Suprapubic skin (tissue), 3 donors: ENCODE measurements at regions not wholly inside any gene's neighbourhood (a gene's known extent, or its start where the extent isn't known, plus 50 kb on each side); places are given as distances from the start of the nearest gene placed in this dataset.

ENCODE experiments used
- CTCF ChIP-seq, 2 donors: fragments of 200-600 bp in 1 of 2; fragments of 450-650 bp in 1 of 2; sonication (generic) in 1 of 2; IDR thresholded peaks; one replicate each; pipeline ENCODE4 v1.5.1; 2016 to 2019; ENCODE audit warnings: antibody characterized with exemption in 2 of 2, mild to moderate bottlenecking in 1 of 2, moderate library complexity in 1 of 2
- EP300 ChIP-seq: sonication (generic); formaldehyde crosslinking; IDR thresholded peaks from one replicate; pipeline ENCODE4 v1.6.1; 2017; ENCODE audit warnings: antibody characterized with exemption
- POLR2A ChIP-seq, 2 donors: fragments of 450-650 bp; IDR thresholded peaks; one replicate each; pipeline ENCODE4 v1.6.1; 2017; ENCODE audit warnings: antibody characterized with exemption in 2 of 2, mild to moderate bottlenecking in 2 of 2, moderate library complexity in 2 of 2

GRCh38 chr3:106454497-106454896 lies 585.7 kb upstream of the CBLB start:
- TF ChIP-seq POLR2A (IDR thresholded peaks at IDR 0.05) (no peak), CTCF (IDR thresholded peaks at IDR 0.05) (no peak), EP300 (no peak)
